Testis (tissue), 2 donors: ENCODE measurements at regions not wholly inside any gene's neighbourhood (a gene's known extent, or its start where the extent isn't known, plus 50 kb on each side); places are given as distances from the start of the nearest gene placed in this dataset.

Experiments used
- DNase-seq: peaks from one replicate; pipeline ENCODE4 v3.0.0-alpha.2; 2019
- H3K27ac ChIP-seq, 2 donors: fragments of 200-600 bp; sonication (generic); one replicate each; pipeline ENCODE4 v1.5.1; 2019
- H3K27me3 ChIP-seq: fragments of 200-600 bp; sonication (generic); one replicate; pipeline ENCODE4 v1.5.1; 2019
- H3K36me3 ChIP-seq: fragments of 200-600 bp; sonication (generic); one replicate; pipeline ENCODE4 v1.5.1; 2017; ENCODE audit warnings: low read depth; ENCODE audit errors: missing control alignments
- H3K4me1 ChIP-seq: fragments of 200-600 bp; sonication (generic); one replicate; pipeline ENCODE4 v1.5.1; 2019
- H3K4me3 ChIP-seq, 2 donors: fragments of 200-600 bp; sonication (generic); one replicate each; pipeline ENCODE4 v1.5.1; 2017 to 2019
- H3K9me3 ChIP-seq: fragments of 200-600 bp; sonication (generic); one replicate; pipeline ENCODE4 v1.5.1; 2017
- POLR2A ChIP-seq: fragments of 450-650 bp; IDR thresholded peaks from one replicate; pipeline ENCODE4 v1.6.1; 2017; ENCODE audit warnings: antibody characterized with exemption, mild to moderate bottlenecking, moderate library complexity
- WGBS, 2 donors: methylation state at CpG; one replicate each; pipeline ENCODE4 v1.1.5; 2018; 5-methylcytosine and 5-hydroxymethylcytosine counted together
- intact Hi-C: fragments of 100-400 bp; cut with DNase I; formaldehyde crosslinking; loops from one replicate; pipeline ENCODE4 v1.15.1; 2023; ENCODE audit warnings: low total_unique reads
- TF ChIP-seq, protein P1 (sequence below), 3 experiments: fragments of 450-650 bp in 2 of 3; fragments of 200-600 bp in 1 of 3; sonication (generic) in 1 of 3; IDR thresholded peaks; one replicate each; pipeline ENCODE4 v1.5.1; 2016 to 2019; ENCODE audit warnings: antibody characterized with exemption in 3 of 3, mild to moderate bottlenecking in 2 of 3, moderate library complexity in 1 of 3

DNA sequence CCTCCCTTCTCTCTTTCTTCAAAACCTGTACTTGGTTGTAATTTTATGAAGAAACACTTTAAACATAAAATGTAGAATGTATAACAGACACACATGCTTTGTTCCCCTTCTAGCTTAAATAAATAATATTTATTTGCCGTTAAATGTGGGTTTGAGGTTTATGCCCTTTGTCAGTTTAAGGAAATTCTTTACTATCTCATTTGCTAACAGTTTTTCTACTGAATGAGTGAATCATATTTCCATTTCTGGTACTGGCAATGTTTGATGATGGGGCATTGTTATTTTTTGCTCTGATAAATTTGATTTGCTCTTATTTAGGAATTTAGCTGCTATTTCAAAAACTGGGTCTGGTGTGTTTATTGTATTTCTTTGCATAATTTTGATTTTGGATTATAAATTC, 555.6 kb downstream of the CCDC85A start:
- H3K4me1 ChIP-seq = no peaks in the 10 kb centered on the region
- no peaks in the 10 kb centered on the region for H3K27me3 ChIP-seq
- H3K27ac ChIP-seq = no peak overlapping the region
- no peak for TF ChIP-seq POLR2A
- TF ChIP-seq, protein P1, sequence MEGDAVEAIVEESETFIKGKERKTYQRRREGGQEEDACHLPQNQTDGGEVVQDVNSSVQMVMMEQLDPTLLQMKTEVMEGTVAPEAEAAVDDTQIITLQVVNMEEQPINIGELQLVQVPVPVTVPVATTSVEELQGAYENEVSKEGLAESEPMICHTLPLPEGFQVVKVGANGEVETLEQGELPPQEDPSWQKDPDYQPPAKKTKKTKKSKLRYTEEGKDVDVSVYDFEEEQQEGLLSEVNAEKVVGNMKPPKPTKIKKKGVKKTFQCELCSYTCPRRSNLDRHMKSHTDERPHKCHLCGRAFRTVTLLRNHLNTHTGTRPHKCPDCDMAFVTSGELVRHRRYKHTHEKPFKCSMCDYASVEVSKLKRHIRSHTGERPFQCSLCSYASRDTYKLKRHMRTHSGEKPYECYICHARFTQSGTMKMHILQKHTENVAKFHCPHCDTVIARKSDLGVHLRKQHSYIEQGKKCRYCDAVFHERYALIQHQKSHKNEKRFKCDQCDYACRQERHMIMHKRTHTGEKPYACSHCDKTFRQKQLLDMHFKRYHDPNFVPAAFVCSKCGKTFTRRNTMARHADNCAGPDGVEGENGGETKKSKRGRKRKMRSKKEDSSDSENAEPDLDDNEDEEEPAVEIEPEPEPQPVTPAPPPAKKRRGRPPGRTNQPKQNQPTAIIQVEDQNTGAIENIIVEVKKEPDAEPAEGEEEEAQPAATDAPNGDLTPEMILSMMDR (IDR thresholded peaks at IDR 0.05) = no peak
- no peak for DNase-seq
- WGBS, 2 donors = 87 to 93% methylated on average over 1 of the region's 1 CpG
- no peaks in the 10 kb centered on the region for H3K9me3 ChIP-seq
- no peaks in the 10 kb centered on the region for H3K36me3 ChIP-seq
- no peak overlapping the region for H3K4me3 ChIP-seq
- intact Hi-C loops = no loop called here

DNA sequence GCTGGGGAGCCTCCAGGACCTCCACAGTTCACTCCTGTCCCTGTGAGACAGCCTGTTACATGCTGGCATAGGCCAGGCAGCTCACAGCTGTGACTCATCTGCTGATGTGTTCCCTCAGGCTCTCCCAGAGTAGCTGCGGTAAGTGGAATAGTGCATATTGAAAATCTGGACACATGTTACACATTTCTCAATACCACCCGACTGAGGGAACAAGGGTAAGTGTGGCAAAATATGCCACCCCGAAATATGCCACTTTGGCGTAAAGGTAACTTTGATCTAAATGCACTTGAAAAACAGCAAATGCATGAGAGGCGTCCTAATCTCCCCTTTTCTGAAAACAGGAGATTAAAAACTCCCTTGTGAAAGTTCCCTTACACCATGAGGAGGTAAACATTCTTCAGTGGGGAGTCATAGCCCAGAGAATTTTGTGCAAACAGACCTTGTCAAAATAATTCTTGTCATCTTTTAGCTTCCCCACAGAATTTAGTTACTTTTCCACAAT, 557.9 kb downstream of the CCDC85A start:
- Histone ChIP-seq H3K4me1 (no peaks in the 10 kb centered on the region), H3K27me3 (no peaks in the 10 kb centered on the region), H3K4me3 (no peak overlapping the region), H3K36me3 (no peaks in the 10 kb centered on the region), H3K9me3 (no peaks in the 10 kb centered on the region), H3K27ac (no peak overlapping the region)
- no peak for DNase-seq
- 74 to 84% methylated on average over 5 of the region's 5 CpGs for WGBS, 2 donors
- TF ChIP-seq, protein P1 (IDR thresholded peaks at IDR 0.05) = no peak
- TF ChIP-seq POLR2A = no peak
- intact Hi-C loops = no loop called here

DNA sequence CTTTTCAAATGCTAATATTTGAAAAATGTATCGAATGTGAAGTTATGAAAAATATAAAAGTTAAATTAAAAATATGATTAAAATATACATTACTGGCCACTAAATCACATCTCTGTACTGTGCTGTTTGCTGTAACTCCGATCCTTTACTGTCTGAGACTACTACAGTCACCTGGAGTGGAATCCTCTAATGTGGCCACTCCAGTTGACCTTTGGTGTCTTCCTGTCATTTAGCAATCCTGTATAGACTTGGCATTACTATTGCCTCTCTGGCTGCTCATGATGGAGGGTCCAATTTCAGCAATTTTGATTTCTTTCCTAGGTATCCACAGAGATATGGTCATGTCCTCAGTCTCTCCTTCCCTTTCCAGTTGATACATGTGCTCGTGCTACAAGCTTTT, 560.0 kb downstream of the CCDC85A start:
- Histone ChIP-seq H3K4me3 (no peak overlapping the region), H3K36me3 (no peaks in the 10 kb centered on the region), H3K4me1 (no peaks in the 10 kb centered on the region), H3K27ac (no peak overlapping the region), H3K27me3 (no peaks in the 10 kb centered on the region), H3K9me3 (no peaks in the 10 kb centered on the region)
- no peak for DNase-seq
- no peak for TF ChIP-seq POLR2A
- TF ChIP-seq, protein P1 (IDR thresholded peaks at IDR 0.05) = no peak
- intact Hi-C loops = no loop called here
- 88 to 93% methylated on average over 3 of the region's 3 CpGs for WGBS, 2 donors

DNA sequence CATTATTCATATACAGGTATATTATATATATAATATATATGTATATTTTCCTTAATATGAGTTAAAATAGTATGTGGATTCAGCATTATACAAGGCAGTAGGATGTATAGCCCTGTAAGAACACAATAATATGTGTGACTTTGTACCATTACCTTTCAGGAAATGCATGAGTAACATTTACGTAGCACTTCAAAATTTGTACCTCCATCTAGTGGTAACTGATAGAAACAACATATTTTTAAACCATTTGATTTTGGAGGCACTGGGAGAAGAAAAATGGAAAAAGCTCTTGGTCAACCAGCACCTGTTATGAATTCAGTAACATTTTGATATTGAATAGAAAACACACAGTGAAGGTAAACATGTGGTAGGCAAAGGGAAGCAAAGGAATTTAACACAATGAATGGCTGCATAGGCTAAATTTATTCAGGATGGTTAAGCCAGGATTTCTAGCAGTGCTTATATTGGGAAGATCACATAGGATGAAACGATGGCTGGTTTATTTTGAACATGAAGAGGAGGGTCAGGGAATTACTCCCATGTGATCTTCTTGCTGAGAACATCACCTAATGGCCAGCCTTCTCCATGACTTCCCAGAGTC, 565.5 kb downstream of the CCDC85A start:
- DNase-seq = no peak
- intact Hi-C loops = no loop called here
- Histone ChIP-seq H3K4me3 (no peak overlapping the region), H3K9me3 (no peaks in the 10 kb centered on the region), H3K27me3 (no peaks in the 10 kb centered on the region), H3K36me3 (no peaks in the 10 kb centered on the region), H3K27ac (no peak overlapping the region), H3K4me1 (no peaks in the 10 kb centered on the region)
- TF ChIP-seq, protein P1 (IDR thresholded peaks at IDR 0.05) = peak in 2 of 3 experiments; percentile 2 to 34
- no peak for TF ChIP-seq POLR2A
- WGBS, 2 donors = 32 to 43% methylated on average over 2 of the region's 2 CpGs

DNA sequence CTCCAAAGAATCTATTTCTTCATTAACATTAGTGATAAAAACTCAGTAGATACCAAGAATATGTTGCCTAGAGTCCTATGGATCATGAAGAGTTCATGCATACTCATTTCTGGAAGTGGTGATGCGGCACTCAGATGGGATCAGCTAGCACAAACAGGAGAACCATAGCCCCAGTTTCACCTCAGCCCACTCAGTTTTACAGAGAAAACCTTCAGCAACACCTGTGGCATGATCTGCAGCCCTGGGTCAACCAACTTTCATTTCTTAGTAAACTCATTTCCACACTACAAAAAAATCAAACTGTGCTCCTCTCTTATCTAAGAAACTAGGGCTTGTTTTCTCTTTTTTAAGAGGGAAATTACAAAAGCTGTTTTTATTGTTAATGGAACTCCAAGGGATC, 569.4 kb downstream of the CCDC85A start:
- intact Hi-C loops = no loop called here
- no peaks in the 10 kb centered on the region for H3K27me3 ChIP-seq

More for the DNA sequence above, 569.4 kb downstream of the CCDC85A start:
- DNase-seq = no peak
- 95 to 100% methylated on average over 1 of the region's 1 CpG for WGBS, 2 donors
- no peaks in the 10 kb centered on the region for H3K36me3 ChIP-seq
- H3K4me1 ChIP-seq = no peaks in the 10 kb centered on the region
- no peak for TF ChIP-seq POLR2A
- TF ChIP-seq, protein P1 (IDR thresholded peaks at IDR 0.05) = no peak
- no peak overlapping the region for H3K27ac ChIP-seq
- no peak overlapping the region for H3K4me3 ChIP-seq
- no peaks in the 10 kb centered on the region for H3K9me3 ChIP-seq
